Kidney (tissue), 13 donors: ENCODE measurements at regions not wholly inside any gene's neighbourhood (a gene's known extent, or its start where the extent isn't known, plus 50 kb on each side); places are given as distances from the start of the nearest gene placed in this dataset.

ENCODE experiments used
- DNase-seq, 5 donors: peaks; one replicate each; pipeline ENCODE4 v3.0.0-alpha.2; 2013 to 2020
- FAIRE-seq: peaks from 2 replicates; lab custom pipeline; 2012; peaks lifted over from hg19 to GRCh38; lab: Jason Lieb, UNC
- H3K27ac ChIP-seq, 2 donors: one replicate each; pipeline ENCODE4 v1.7.0; 2013; ENCODE audit warnings: low read depth in 2 of 2, low read length in 2 of 2, inconsistent platforms in 1 of 2
- H3K27me3 ChIP-seq: one replicate; pipeline ENCODE4 v1.7.1; 2013; ENCODE audit warnings: low read length, inconsistent platforms; ENCODE audit not compliant: control insufficient read depth, insufficient read depth
- H3K36me3 ChIP-seq, 3 donors: one replicate each; pipeline versions ENCODE4 v1.7.0 to v1.7.1; 2013; ENCODE audit warnings: low read length in 3 of 3, control low read depth in 1 of 3, inconsistent platforms in 1 of 3; ENCODE audit not compliant: insufficient read depth in 3 of 3, control insufficient read depth in 2 of 3
- H3K4me1 ChIP-seq, 3 donors: one replicate each; pipeline versions ENCODE4 v1.7.0 to v1.7.1; 2013; ENCODE audit warnings: low read length in 3 of 3, inconsistent platforms in 1 of 3, low read depth in 1 of 3; ENCODE audit not compliant: control insufficient read depth in 2 of 3, insufficient read depth in 2 of 3
- H3K4me3 ChIP-seq, 3 donors: one replicate each; pipeline versions ENCODE4 v1.7.0 to v1.8.1; 2013; ENCODE audit warnings: low read length in 3 of 3, control low read depth in 1 of 3, inconsistent platforms in 1 of 3
- H3K9ac ChIP-seq, 3 donors: one replicate each; pipeline versions ENCODE4 v1.7.0 to v1.7.1; 2013; ENCODE audit warnings: low read length in 3 of 3, control low read depth in 1 of 3, inconsistent platforms in 1 of 3
- H3K9me3 ChIP-seq, 3 donors: one replicate each; pipeline versions ENCODE4 v1.7.0 to v1.7.1; 2013; ENCODE audit warnings: low read length in 3 of 3, control low read depth in 1 of 3, inconsistent platforms in 1 of 3; ENCODE audit not compliant: control insufficient read depth in 2 of 3, insufficient read depth in 1 of 3
- intact Hi-C: fragments of 100-400 bp; cut with DNase I; formaldehyde crosslinking; loops from one replicate; pipeline ENCODE4 v1.11.1; 2022
- TF ChIP-seq, protein P1 (sequence below): IDR thresholded peaks from 3 replicates; pipeline ENCODE4 v1.5.1; 2012; ENCODE audit warnings: mild to moderate bottlenecking, moderate library complexity, borderline replicate concordance; ENCODE audit not compliant: insufficient read depth; ENCODE audit errors: extremely low read depth
- donor health status: control.
- donor health status: control.
- donor health status: control.
- donor health status: control.
- donor health status: control.
- donor health status: DM: yes; HTN: yes; CAD: no.
- donor health status: Normal renal cell carcinoma (clear cell type).

DNA sequence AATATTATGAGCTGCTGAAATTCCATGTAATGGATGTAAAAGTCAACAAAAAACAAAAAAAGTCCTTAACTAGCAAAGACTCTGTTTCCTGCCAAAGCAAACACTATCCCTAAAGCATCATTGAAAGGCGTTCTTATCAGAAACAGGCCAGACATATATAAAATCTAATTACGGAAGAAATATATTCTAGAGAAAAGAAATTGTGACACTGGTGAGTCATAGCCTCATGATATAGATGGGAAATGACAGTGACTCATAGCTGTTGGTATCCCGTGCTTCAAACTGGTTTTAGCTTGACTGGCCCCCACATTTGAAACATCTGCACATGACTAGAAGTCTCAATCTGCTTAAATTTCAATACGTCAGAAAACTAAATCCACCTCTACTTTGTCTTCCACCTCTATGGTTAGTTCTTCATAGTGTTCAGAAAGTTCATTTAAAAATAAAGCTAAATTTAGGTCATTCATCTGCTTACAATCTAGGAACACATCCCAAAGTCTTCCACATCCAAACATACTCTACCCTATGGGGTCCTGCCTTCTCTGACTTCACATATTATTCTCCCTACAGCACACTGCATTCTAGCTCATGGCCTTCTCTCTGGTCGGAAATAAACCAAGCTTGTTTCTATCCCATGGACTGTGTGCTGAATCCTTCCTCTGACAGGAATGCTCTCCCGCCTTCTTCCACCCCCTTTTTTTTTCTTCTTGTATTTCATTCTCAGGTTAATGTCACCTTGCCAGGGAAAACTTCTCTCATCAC lies 456.3 kb upstream of the ARRDC4 start:
- Histone ChIP-seq H3K4me1 (no peaks in the 10 kb centered on the region), H3K27ac (no peak overlapping the region), H3K9ac (no peak overlapping the region), H3K9me3 (no peaks in the 10 kb centered on the region), H3K36me3 (no peaks in the 10 kb centered on the region), H3K4me3 (no peak overlapping the region), H3K27me3 (no peaks in the 10 kb centered on the region)
- intact Hi-C loops, result no loop called here
- FAIRE-seq (no peak), DNase-seq (peak in 2 of 5 donors; percentile 14 to 17)
- TF ChIP-seq, protein P1, sequence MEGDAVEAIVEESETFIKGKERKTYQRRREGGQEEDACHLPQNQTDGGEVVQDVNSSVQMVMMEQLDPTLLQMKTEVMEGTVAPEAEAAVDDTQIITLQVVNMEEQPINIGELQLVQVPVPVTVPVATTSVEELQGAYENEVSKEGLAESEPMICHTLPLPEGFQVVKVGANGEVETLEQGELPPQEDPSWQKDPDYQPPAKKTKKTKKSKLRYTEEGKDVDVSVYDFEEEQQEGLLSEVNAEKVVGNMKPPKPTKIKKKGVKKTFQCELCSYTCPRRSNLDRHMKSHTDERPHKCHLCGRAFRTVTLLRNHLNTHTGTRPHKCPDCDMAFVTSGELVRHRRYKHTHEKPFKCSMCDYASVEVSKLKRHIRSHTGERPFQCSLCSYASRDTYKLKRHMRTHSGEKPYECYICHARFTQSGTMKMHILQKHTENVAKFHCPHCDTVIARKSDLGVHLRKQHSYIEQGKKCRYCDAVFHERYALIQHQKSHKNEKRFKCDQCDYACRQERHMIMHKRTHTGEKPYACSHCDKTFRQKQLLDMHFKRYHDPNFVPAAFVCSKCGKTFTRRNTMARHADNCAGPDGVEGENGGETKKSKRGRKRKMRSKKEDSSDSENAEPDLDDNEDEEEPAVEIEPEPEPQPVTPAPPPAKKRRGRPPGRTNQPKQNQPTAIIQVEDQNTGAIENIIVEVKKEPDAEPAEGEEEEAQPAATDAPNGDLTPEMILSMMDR, result no peak

DNA sequence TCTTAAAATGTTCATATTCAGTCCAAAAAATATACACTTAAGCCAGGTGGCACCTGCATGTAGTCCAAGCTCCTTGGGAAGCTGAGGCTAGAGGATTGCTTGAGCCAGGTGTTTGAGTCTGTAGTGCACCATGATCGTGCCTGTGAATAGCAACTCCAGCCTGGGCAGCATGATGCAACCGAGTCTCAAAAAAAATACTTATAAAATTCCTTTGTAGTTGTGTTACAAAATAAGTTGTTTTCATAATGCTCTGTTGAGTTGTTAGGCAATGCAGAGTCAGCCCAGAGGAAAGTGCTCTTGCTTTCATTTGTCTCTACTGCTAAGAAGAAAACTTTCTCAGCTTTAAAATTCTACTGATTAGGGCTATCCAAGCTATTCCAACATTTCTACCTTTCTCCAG lies 442.8 kb upstream of the ARRDC4 start:
- peaks cover 0 to 2% (median 0%) of the 10 kb centered on the region in 3 donors for H3K4me1 ChIP-seq
- DNase-seq (no peak), FAIRE-seq (no peak)
- TF ChIP-seq, protein P1, result no peak
- no peaks in the 10 kb centered on the region for H3K36me3 ChIP-seq
- no peak overlapping the region for H3K4me3 ChIP-seq
- no peaks in the 10 kb centered on the region for H3K9me3 ChIP-seq
- intact Hi-C loops, result no loop called here
- H3K27me3 ChIP-seq, result no peaks in the 10 kb centered on the region
- no peak overlapping the region for H3K27ac ChIP-seq
- no peak overlapping the region for H3K9ac ChIP-seq

DNA sequence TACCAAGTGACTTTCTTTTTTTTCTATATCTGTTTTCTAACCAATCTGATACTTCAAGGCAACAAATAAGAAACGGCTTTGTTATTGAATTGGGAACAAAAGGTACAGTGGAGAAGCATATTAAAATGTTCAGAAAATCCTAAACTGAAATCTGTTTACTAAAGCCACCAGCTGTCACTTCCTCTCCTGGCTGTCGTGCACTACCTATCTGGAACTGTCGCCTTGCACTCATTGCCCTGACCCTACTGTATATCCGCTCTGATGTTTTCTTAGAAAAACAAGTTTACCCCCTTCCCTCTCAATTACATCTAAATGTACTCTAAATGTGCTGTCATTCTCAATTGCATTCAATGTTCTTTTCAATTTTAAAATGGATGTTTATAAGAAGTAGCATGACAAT lies 439.8 kb upstream of the ARRDC4 start:
- TF ChIP-seq, protein P1, result no peak
- H3K27ac ChIP-seq, result no peak overlapping the region
- no peaks in the 10 kb centered on the region for H3K27me3 ChIP-seq
- peaks cover 0 to 2% (median 0%) of the 10 kb centered on the region in 3 donors for H3K4me1 ChIP-seq
- H3K36me3 ChIP-seq, result no peaks in the 10 kb centered on the region
- intact Hi-C loops, result no loop called here
- no peak overlapping the region for H3K9ac ChIP-seq
- H3K9me3 ChIP-seq, result no peaks in the 10 kb centered on the region
- FAIRE-seq, result no peak
- DNase-seq, result no peak
- no peak overlapping the region for H3K4me3 ChIP-seq
